ENCODE measurements at regions not wholly inside any gene's neighbourhood (a gene's known extent, or its start where the extent isn't known, plus 50 kb on each side); places are given as distances from the start of the nearest gene placed in this dataset.

GRCh38 chr5:61737964-61738340 lies 405.9 kb downstream of the ZSWIM6 start:
- ChIA-PET CTCF (no interaction called here), POLR2A (ENCODE audit: low non-redundant PET) (no interaction called here)
- H3K27ac ChIP-seq: no peak overlapping the region
- TF ChIP-seq, protein P1, sequence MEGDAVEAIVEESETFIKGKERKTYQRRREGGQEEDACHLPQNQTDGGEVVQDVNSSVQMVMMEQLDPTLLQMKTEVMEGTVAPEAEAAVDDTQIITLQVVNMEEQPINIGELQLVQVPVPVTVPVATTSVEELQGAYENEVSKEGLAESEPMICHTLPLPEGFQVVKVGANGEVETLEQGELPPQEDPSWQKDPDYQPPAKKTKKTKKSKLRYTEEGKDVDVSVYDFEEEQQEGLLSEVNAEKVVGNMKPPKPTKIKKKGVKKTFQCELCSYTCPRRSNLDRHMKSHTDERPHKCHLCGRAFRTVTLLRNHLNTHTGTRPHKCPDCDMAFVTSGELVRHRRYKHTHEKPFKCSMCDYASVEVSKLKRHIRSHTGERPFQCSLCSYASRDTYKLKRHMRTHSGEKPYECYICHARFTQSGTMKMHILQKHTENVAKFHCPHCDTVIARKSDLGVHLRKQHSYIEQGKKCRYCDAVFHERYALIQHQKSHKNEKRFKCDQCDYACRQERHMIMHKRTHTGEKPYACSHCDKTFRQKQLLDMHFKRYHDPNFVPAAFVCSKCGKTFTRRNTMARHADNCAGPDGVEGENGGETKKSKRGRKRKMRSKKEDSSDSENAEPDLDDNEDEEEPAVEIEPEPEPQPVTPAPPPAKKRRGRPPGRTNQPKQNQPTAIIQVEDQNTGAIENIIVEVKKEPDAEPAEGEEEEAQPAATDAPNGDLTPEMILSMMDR (conservative IDR thresholded peaks at IDR 0.05; ENCODE audit: low read depth): no peak
- DNase-seq (ENCODE audit: low spot score): no peak

DNA sequence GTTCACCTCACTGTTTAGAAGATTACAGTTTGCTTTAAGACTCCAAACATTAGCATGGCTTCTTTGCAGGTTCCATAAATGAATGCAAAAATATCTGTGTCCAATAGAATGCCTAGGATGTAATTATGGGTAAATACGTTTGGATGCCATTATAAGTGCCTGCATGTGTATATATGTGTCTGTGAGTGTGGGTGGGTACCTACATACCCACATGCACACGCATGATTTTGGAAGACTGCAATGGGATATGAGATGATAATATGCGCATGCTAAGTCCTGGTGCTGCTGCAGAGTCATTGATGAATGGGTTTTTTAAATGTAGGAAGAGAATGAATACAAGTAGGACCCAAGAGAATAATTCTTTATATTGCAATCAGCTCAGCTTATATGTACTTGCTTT lies 406.4 kb downstream of the ZSWIM6 start:
- ChIA-PET CTCF (no interaction called here), POLR2A (ENCODE audit: low non-redundant PET) (no interaction called here)
- no peak overlapping the region for H3K27ac ChIP-seq
- DNase-seq (ENCODE audit: low spot score): no peak
- TF ChIP-seq, protein P1 (conservative IDR thresholded peaks at IDR 0.05; ENCODE audit: low read depth): no peak

- ChIA-PET POLR2A (ENCODE audit: low non-redundant PET) (no interaction called here), CTCF (no interaction called here)
- H3K27ac ChIP-seq: no peak overlapping the region
- TF ChIP-seq, protein P1 (conservative IDR thresholded peaks at IDR 0.05; ENCODE audit: low read depth): no peak
- DNase-seq (ENCODE audit: low spot score): no peak
Observed at GRCh38 chr5:61744690-61745619, 412.9 kb downstream of the ZSWIM6 start.

GRCh38 chr5:61746831-61747575 lies 414.9 kb downstream of the ZSWIM6 start:
- CTCF ChIA-PET: no interaction called here
- no peak for DNase-seq (ENCODE audit: low spot score)
- H3K27ac ChIP-seq: no peak overlapping the region
- POLR2A ChIA-PET (ENCODE audit: low non-redundant PET): no interaction called here
- TF ChIP-seq, protein P1 (conservative IDR thresholded peaks at IDR 0.05; ENCODE audit: low read depth): no peak

- POLR2A ChIA-PET (ENCODE audit: low non-redundant PET): no interaction called here
- TF ChIP-seq, protein P1 (conservative IDR thresholded peaks at IDR 0.05; ENCODE audit: low read depth): no peak
- DNase-seq (ENCODE audit: low spot score): no peak
- CTCF ChIA-PET: interaction anchor here (0.6 kb wide), 1 partner anchor 445 kb away, joined by 3 read pairs; no protein-coding TSS in a partner anchor
- no peak overlapping the region for H3K27ac ChIP-seq
Observed at GRCh38 chr5:61748121-61748520, 416.1 kb downstream of the ZSWIM6 start.

DNA sequence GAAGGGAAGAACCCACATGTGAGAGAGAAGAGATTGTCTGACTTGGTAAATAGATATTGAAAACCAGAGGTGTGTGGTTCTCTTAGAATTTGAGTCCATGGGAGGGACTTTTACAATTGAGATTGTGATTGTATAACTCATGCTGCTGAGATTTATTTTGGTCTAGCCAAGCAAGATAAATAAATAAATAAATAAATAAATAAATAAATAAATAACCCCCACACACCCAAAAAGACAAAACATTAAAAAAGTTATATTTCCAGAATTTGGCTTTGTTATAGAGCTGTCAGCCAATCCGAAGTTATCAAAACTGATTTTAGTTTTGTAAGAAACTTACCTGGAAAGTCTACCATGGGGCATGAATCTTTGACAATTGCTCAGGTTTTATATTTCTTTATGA lies 416.6 kb downstream of the ZSWIM6 start:
- no peak for DNase-seq (ENCODE audit: low spot score)
- POLR2A ChIA-PET (ENCODE audit: low non-redundant PET): no interaction called here
- no peak overlapping the region for H3K27ac ChIP-seq
- CTCF ChIA-PET: interaction anchor here (0.6 kb wide), 1 partner anchor 446 kb away, joined by 3 read pairs; no protein-coding TSS in a partner anchor
- TF ChIP-seq, protein P1 (conservative IDR thresholded peaks at IDR 0.05; ENCODE audit: low read depth): no peak
